Epithelial cell of esophagus (primary cell): ENCODE measurements at regions not wholly inside any gene's neighbourhood (a gene's known extent, or its start where the extent isn't known, plus 50 kb on each side); places are given as distances from the start of the nearest gene placed in this dataset.

Experiments used
- DNase-seq: peaks from one replicate; pipeline ENCODE4 v3.0.0; 2010; ENCODE audit warnings: low read depth
- H3K4me3 ChIP-seq: 2 replicates; pipeline ENCODE4 v1.5.1; 2011; ENCODE audit warnings: mild to moderate bottlenecking, low read length, control low read depth
- CTCF ChIP-seq: IDR thresholded peaks from 2 replicates; pipeline ENCODE4 v1.5.1; 2011; ENCODE audit warnings: low read depth, mild to moderate bottlenecking, low read length, control low read depth, inconsistent platforms; ENCODE audit not compliant: insufficient read depth; ENCODE audit errors: missing control alignments

DNA sequence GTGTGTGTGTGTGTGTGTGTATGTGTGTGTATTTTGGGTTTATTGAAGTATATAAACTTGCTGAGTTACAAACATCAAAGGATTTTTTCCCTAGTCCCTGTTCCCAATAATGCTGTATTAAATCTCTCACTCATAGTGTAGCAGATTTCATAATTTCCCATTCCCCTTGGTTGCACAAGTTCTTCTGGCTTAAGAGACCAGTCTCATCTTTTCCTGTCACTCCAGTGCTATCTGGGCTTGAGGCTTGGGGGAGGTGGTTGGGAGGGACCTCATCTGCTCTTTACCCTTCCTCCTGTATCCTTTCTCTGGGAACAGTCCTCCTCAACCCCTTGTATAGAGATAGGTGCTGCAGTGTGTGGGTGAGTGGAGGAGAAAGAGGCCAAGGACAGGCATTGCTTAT, 285.4 kb upstream of the BOD1L1 start:
- no peak overlapping the region for H3K4me3 ChIP-seq
- TF ChIP-seq CTCF: no peak
- DNase-seq: peak; percentile 45

- no peak overlapping the region for H3K4me3 ChIP-seq
- DNase-seq: no peak
- TF ChIP-seq CTCF: no peak
Measured at GRCh38 chr4:13917015-13917414, 289.5 kb upstream of the BOD1L1 start.

DNA sequence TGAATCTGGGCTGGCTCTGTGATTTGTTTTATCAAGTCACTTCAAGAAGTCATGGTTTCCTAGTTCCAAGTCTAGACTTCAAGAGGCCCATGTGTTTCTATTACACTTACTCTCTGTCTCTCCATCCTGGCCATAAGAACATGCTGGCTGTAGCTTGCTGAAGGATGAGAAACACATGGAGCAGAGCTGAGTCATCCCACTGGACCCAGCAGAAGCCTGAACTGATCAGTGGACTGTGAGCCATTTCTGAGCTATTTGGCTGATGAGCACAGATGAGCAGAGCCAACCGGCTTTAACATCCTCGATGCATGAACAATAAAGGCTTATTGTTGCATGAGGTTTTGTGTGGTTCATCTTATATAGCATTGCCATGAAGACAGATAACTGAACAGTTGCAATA, 290.6 kb upstream of the BOD1L1 start:
- TF ChIP-seq CTCF: no peak
- DNase-seq: peak; percentile 95
- no peak overlapping the region for H3K4me3 ChIP-seq

- no peak for TF ChIP-seq CTCF
- no peak overlapping the region for H3K4me3 ChIP-seq
Measured at GRCh38 chr4:13918991-13919441, 291.5 kb upstream of the BOD1L1 start.

DNA sequence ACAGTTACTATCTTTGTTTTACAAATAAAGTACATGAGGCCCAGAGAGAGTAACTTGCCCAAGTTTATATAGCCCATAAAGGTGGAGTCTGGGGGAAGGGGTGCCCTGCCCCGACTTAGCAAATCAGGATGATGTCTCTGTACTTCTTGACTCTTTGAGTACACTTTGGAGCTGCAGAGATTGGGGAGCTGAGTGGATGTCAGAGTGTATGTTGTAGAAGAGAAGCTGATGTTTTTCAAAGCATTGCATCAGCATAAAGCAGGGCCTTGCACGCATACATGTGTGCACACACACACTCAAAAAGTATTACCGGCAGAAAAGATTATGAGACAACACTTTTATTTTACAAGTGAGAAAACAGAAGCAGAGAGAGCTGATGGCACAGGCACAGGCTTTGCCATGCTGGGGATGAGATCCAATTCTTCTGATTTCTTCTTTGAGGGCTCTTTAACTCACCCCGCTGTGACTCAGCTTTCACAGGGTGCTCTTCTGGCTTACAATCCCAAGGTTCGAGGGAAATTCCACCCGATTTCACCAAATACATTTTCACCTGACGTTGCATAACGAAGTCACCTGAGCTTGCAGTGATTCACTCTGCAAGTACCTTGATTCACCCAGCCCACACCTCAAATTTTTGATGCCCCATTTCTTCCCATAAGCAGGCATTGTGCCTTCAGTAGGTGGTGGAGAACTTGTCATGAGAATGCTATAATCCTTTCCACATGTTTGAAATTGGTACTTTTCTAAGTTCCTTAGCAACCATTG, 292.8 kb upstream of the BOD1L1 start:
- no peak for TF ChIP-seq CTCF
- H3K4me3 ChIP-seq: no peak overlapping the region
- peak; percentile 98 for DNase-seq

More at GRCh38 chr4:13918991-13919441, 291.5 kb upstream of the BOD1L1 start:
- DNase-seq: no peak

DNA sequence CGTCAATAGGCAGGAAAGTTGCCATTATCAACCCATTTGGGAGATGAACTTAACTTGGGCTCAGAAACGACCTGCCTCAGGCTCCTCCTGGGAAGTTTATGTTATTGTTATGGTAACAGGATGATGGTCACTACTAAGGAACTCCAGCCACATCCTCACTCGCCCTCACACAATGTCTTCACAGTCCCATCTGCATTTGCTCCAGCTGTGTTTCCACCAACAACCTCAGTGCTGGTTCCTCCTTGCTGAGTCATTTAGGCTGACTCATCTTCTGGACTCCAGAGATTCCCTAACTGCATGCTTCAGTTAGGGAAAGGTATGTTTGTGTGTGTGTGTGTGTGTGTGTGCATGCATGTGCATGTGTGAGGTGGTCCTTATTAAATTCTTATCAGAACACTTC, 293.4 kb upstream of the BOD1L1 start:
- DNase-seq: peak; percentile 98
- no peak overlapping the region for H3K4me3 ChIP-seq
- no peak for TF ChIP-seq CTCF

- no peak for DNase-seq
- no peak for TF ChIP-seq CTCF
- no peak overlapping the region for H3K4me3 ChIP-seq
Measured at GRCh38 chr4:13921805-13922204, 294.3 kb upstream of the BOD1L1 start.
